ENCODE measurements at regions not wholly inside any gene's neighbourhood (a gene's known extent, or its start where the extent isn't known, plus 50 kb on each side); places are given as distances from the start of the nearest gene placed in this dataset.

GRCh38 chr18:59051470-59052165, 88.1 kb upstream of the SEC11C start:
- Mint-ChIP-seq H3K27ac (no peak overlapping the region), H3K4me3 (no peak overlapping the region), H3K9me3 (no peaks in the 10 kb centered on the region), H3K4me1 (ENCODE audit: low read depth) (peaks cover 6% of the 10 kb centered on the region), H3K27me3 (ENCODE audit: low read depth) (peaks cover 35% of the 10 kb centered on the region), H3K36me3 (ENCODE audit: insufficient read depth in 2 of 2) (no peaks in the 10 kb centered on the region)
- no peak for ATAC-seq (replicated peaks in 1 of 2)
- DNase-seq, result no peak

GRCh38 chr18:59052965-59053820, 86.5 kb upstream of the SEC11C start:
- H3K9me3 Mint-ChIP-seq, result no peaks in the 10 kb centered on the region
- ATAC-seq (replicated peaks in 1 of 2), result no peak
- no peak overlapping the region for H3K27ac Mint-ChIP-seq
- DNase-seq, result no peak
- H3K36me3 Mint-ChIP-seq (ENCODE audit: insufficient read depth in 2 of 2), result no peaks in the 10 kb centered on the region
- H3K4me3 Mint-ChIP-seq, result no peak overlapping the region
- peaks cover 22% of the 10 kb centered on the region for H3K27me3 Mint-ChIP-seq (ENCODE audit: low read depth)
- H3K4me1 Mint-ChIP-seq (ENCODE audit: low read depth), result peaks cover 6% of the 10 kb centered on the region

GRCh38 chr18:59054496-59055287, 85.0 kb upstream of the SEC11C start:
- Mint-ChIP-seq H3K4me3 (no peak overlapping the region), H3K9me3 (no peaks in the 10 kb centered on the region), H3K4me1 (ENCODE audit: low read depth) (peaks cover 6% of the 10 kb centered on the region), H3K27me3 (ENCODE audit: low read depth) (peaks cover 15% of the 10 kb centered on the region), H3K36me3 (ENCODE audit: insufficient read depth in 2 of 2) (no peaks in the 10 kb centered on the region), H3K27ac (no peak overlapping the region)
- ATAC-seq (replicated peaks in 1 of 2) (no peak), DNase-seq (no peak)

GRCh38 chr18:59055345-59056032, 84.2 kb upstream of the SEC11C start:
- Mint-ChIP-seq H3K36me3 (ENCODE audit: insufficient read depth in 2 of 2) (no peaks in the 10 kb centered on the region), H3K27ac (no peak overlapping the region), H3K4me1 (ENCODE audit: low read depth) (peaks cover 5% of the 10 kb centered on the region), H3K27me3 (ENCODE audit: low read depth) (peaks cover 13% of the 10 kb centered on the region), H3K4me3 (no peak overlapping the region), H3K9me3 (no peaks in the 10 kb centered on the region)
- ATAC-seq (replicated peaks in 1 of 2) (no peak), DNase-seq (no peak)

GRCh38 chr18:59056706-59057492, 82.8 kb upstream of the SEC11C start:
- peaks cover 20% of the 10 kb centered on the region for H3K27me3 Mint-ChIP-seq (ENCODE audit: low read depth)
- ATAC-seq (replicated peaks in 1 of 2) (peak; percentile 73 to 74), DNase-seq (peak; percentile 72 to 81)
- H3K4me3 Mint-ChIP-seq, result peak overlapping the region in 1 of 2 donors; percentile 3
- peak overlapping the region; percentile 56 for H3K27ac Mint-ChIP-seq
- H3K36me3 Mint-ChIP-seq (ENCODE audit: insufficient read depth in 2 of 2), result no peaks in the 10 kb centered on the region
- H3K4me1 Mint-ChIP-seq (ENCODE audit: low read depth), result peaks cover 6% of the 10 kb centered on the region
- H3K9me3 Mint-ChIP-seq, result no peaks in the 10 kb centered on the region

- Mint-ChIP-seq H3K27ac (no peak overlapping the region), H3K36me3 (ENCODE audit: insufficient read depth in 2 of 2) (no peaks in the 10 kb centered on the region), H3K27me3 (ENCODE audit: low read depth) (peaks cover 21% of the 10 kb centered on the region), H3K4me3 (no peak overlapping the region), H3K4me1 (ENCODE audit: low read depth) (peaks cover 12% of the 10 kb centered on the region), H3K9me3 (no peaks in the 10 kb centered on the region)
- no peak for ATAC-seq (replicated peaks in 1 of 2)
- no peak for DNase-seq
These were observed 82.2 kb upstream of the SEC11C start for GRCh38 chr18:59057493-59057795.

- Mint-ChIP-seq H3K4me3 (no peak overlapping the region), H3K9me3 (no peaks in the 10 kb centered on the region), H3K27ac (no peak overlapping the region), H3K27me3 (ENCODE audit: low read depth) (peaks cover 22% of the 10 kb centered on the region), H3K36me3 (ENCODE audit: insufficient read depth in 2 of 2) (no peaks in the 10 kb centered on the region), H3K4me1 (ENCODE audit: low read depth) (peaks cover 12% of the 10 kb centered on the region)
- DNase-seq (no peak), ATAC-seq (replicated peaks in 1 of 2) (no peak)
These were observed 81.7 kb upstream of the SEC11C start for GRCh38 chr18:59057969-59058368.

GRCh38 chr18:59059140-59059539, 80.5 kb upstream of the SEC11C start:
- no peak overlapping the region for H3K4me3 Mint-ChIP-seq
- H3K9me3 Mint-ChIP-seq, result no peaks in the 10 kb centered on the region
- DNase-seq, result no peak
- H3K27ac Mint-ChIP-seq, result no peak overlapping the region
- H3K27me3 Mint-ChIP-seq (ENCODE audit: low read depth), result peaks cover 34% of the 10 kb centered on the region
- no peaks in the 10 kb centered on the region for H3K36me3 Mint-ChIP-seq (ENCODE audit: insufficient read depth in 2 of 2)
- peaks cover 12% of the 10 kb centered on the region for H3K4me1 Mint-ChIP-seq (ENCODE audit: low read depth)
- ATAC-seq (replicated peaks in 1 of 2), result no peak

GRCh38 chr18:59060551-59060950, 79.1 kb upstream of the SEC11C start:
- no peaks in the 10 kb centered on the region for H3K36me3 Mint-ChIP-seq (ENCODE audit: insufficient read depth in 2 of 2)
- peaks cover 34% of the 10 kb centered on the region for H3K27me3 Mint-ChIP-seq (ENCODE audit: low read depth)
- no peak overlapping the region for H3K4me3 Mint-ChIP-seq
- peaks cover 12% of the 10 kb centered on the region for H3K4me1 Mint-ChIP-seq (ENCODE audit: low read depth)
- no peaks in the 10 kb centered on the region for H3K9me3 Mint-ChIP-seq
- no peak overlapping the region for H3K27ac Mint-ChIP-seq
- ATAC-seq (replicated peaks in 1 of 2) (no peak), DNase-seq (no peak)

- no peak overlapping the region for H3K27ac Mint-ChIP-seq
- DNase-seq, result peak in 1 of 2 donors; percentile 13
- H3K36me3 Mint-ChIP-seq (ENCODE audit: insufficient read depth in 2 of 2), result no peaks in the 10 kb centered on the region
- H3K9me3 Mint-ChIP-seq, result no peaks in the 10 kb centered on the region
- peaks cover 34% of the 10 kb centered on the region for H3K27me3 Mint-ChIP-seq (ENCODE audit: low read depth)
- no peak overlapping the region for H3K4me3 Mint-ChIP-seq
- H3K4me1 Mint-ChIP-seq (ENCODE audit: low read depth), result peaks cover 12% of the 10 kb centered on the region
- ATAC-seq (replicated peaks in 1 of 2), result peak; percentile 77 to 79
These were observed 77.6 kb upstream of the SEC11C start for GRCh38 chr18:59061914-59062642.

- H3K36me3 Mint-ChIP-seq (ENCODE audit: insufficient read depth in 2 of 2), result no peaks in the 10 kb centered on the region
- no peak overlapping the region for H3K27ac Mint-ChIP-seq
- DNase-seq, result no peak
- H3K9me3 Mint-ChIP-seq, result no peaks in the 10 kb centered on the region
- ATAC-seq (replicated peaks in 1 of 2), result no peak
- H3K4me1 Mint-ChIP-seq (ENCODE audit: low read depth), result peaks cover 12% of the 10 kb centered on the region
- H3K4me3 Mint-ChIP-seq, result no peak overlapping the region
- peaks cover 34% of the 10 kb centered on the region for H3K27me3 Mint-ChIP-seq (ENCODE audit: low read depth)
These were observed 77.1 kb upstream of the SEC11C start for GRCh38 chr18:59062643-59063006.

Measured in activated T-cell treated with anti-CD3 and anti-CD28 coated beads, Interleukin-2, amount 50 U/mL, for 72 hours (primary cell).